Tibial nerve (tissue), 4 donors: ENCODE measurements at regions not wholly inside any gene's neighbourhood (a gene's known extent, or its start where the extent isn't known, plus 50 kb on each side); places are given as distances from the start of the nearest gene placed in this dataset.

Experiments
- DNase-seq, 2 donors: peaks; one replicate each; pipeline ENCODE4 v3.0.0-alpha.2; 2019; ENCODE audit warnings: low spot score in 2 of 2
- H3K27ac ChIP-seq, 4 donors: fragments of 200-600 bp; sonication (generic) in 3 of 4; one replicate each; pipeline ENCODE4 v1.5.1; 2017 to 2019; ENCODE audit warnings: mild to moderate bottlenecking in 1 of 4
- H3K27me3 ChIP-seq, 2 donors: fragments of 200-600 bp; sonication (generic) in 1 of 2; one replicate each; pipeline versions ENCODE4 v1.5.1 to v1.6.0; 2017 to 2019
- H3K36me3 ChIP-seq, 3 donors: fragments of 200-600 bp; sonication (generic); one replicate each; pipeline ENCODE4 v1.5.1; 2018 to 2019
- H3K4me1 ChIP-seq, 4 donors: fragments of 200-600 bp; sonication (generic) in 3 of 4; one replicate each; pipeline ENCODE4 v1.5.1; 2017 to 2019
- H3K4me3 ChIP-seq, 4 donors: fragments of 200-600 bp; sonication (generic) in 3 of 4; one replicate each; pipeline ENCODE4 v1.5.1; 2017 to 2019; ENCODE audit warnings: mild to moderate bottlenecking in 1 of 4, moderate library complexity in 1 of 4
- H3K9me3 ChIP-seq, 4 donors: fragments of 200-600 bp; sonication (generic) in 3 of 4; one replicate each; pipeline ENCODE4 v1.5.1; 2017 to 2019
- EP300 ChIP-seq, 2 donors: sonication (generic); formaldehyde crosslinking; IDR thresholded peaks; one replicate each; pipeline ENCODE4 v1.6.1; 2017; ENCODE audit warnings: antibody characterized with exemption in 2 of 2, mild to moderate bottlenecking in 1 of 2
- POLR2A ChIP-seq, 2 donors: fragments of 450-650 bp; IDR thresholded peaks; one replicate each; pipeline ENCODE4 v1.6.1; 2017; ENCODE audit warnings: antibody characterized with exemption in 2 of 2, mild to moderate bottlenecking in 2 of 2, moderate library complexity in 2 of 2
- WGBS, 2 donors: methylation state at CpG; one replicate each; pipeline ENCODE4 v1.1.5; 2018; 5-methylcytosine and 5-hydroxymethylcytosine counted together
- TF ChIP-seq, protein P1 (sequence below), 5 experiments: fragments of 200-600 bp in 3 of 5; fragments of 450-650 bp in 2 of 5; sonication (generic) in 3 of 5; IDR thresholded peaks; one replicate each; pipeline ENCODE4 v1.5.1; 2016 to 2019; ENCODE audit warnings: antibody characterized with exemption in 5 of 5, mild to moderate bottlenecking in 3 of 5, moderate library complexity in 2 of 5

DNA sequence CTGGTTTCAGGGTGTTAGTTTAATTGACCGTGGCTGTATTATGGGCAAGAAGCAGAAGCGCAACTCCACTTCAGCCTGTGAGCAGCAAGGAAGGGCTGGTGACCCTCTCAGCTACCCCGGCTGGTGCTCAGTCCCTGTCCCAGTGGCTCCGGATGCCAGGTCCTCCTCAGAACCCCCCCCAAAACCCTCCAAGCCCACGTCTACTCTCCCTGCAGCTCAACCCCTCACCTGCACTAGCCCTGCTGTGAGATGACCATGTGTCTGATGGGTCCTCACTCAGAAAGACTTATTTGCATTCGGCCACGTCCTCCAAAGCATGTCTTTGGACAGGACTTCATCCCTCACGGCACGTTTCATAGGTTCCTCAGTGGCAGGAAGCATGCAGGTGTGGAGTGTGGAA, 119.7 kb upstream of the ALKAL2 start:
- Histone ChIP-seq H3K4me1 (no peaks in the 10 kb centered on the region), H3K27me3 (no peaks in the 10 kb centered on the region), H3K36me3 (no peaks in the 10 kb centered on the region), H3K27ac (no peak overlapping the region), H3K9me3 (peaks cover 0 to 21% (median 0%) of the 10 kb centered on the region in 4 donors), H3K4me3 (no peak overlapping the region)
- TF ChIP-seq POLR2A (IDR thresholded peaks at IDR 0.05), result no peak
- TF ChIP-seq, protein P1, sequence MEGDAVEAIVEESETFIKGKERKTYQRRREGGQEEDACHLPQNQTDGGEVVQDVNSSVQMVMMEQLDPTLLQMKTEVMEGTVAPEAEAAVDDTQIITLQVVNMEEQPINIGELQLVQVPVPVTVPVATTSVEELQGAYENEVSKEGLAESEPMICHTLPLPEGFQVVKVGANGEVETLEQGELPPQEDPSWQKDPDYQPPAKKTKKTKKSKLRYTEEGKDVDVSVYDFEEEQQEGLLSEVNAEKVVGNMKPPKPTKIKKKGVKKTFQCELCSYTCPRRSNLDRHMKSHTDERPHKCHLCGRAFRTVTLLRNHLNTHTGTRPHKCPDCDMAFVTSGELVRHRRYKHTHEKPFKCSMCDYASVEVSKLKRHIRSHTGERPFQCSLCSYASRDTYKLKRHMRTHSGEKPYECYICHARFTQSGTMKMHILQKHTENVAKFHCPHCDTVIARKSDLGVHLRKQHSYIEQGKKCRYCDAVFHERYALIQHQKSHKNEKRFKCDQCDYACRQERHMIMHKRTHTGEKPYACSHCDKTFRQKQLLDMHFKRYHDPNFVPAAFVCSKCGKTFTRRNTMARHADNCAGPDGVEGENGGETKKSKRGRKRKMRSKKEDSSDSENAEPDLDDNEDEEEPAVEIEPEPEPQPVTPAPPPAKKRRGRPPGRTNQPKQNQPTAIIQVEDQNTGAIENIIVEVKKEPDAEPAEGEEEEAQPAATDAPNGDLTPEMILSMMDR (IDR thresholded peaks at IDR 0.05), result no peak
- no peak for TF ChIP-seq EP300 (IDR thresholded peaks at IDR 0.05)
- DNase-seq, result no peak
- 65 to 66% methylated on average over 9 of the region's 9 CpGs for WGBS, 2 donors

DNA sequence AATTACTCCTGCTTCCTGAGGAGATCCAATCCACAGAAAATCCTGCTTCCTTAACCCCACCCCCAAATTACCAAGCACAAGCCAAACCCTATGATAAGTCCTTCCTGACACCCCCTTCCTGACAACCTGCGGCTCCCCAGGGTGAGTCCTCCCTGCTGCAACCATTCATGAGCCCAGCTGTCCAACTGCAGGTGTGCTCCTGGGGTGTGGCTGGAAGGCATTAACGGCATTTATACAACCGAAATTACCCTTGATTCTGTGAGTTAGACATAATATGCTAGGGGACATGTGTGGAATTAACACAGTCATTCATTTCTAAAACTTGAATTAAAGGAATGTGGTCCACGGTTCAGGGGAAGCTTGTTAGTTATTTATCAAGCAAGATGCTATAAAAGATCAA, 119.0 kb upstream of the ALKAL2 start:
- Histone ChIP-seq H3K9me3 (peaks cover 0 to 21% (median 0%) of the 10 kb centered on the region in 4 donors), H3K4me1 (no peaks in the 10 kb centered on the region), H3K36me3 (no peaks in the 10 kb centered on the region), H3K27me3 (no peaks in the 10 kb centered on the region), H3K4me3 (no peak overlapping the region), H3K27ac (no peak overlapping the region)
- no peak for DNase-seq
- TF ChIP-seq, protein P1 (IDR thresholded peaks at IDR 0.05), result no peak
- TF ChIP-seq POLR2A (IDR thresholded peaks at IDR 0.05), result no peak
- WGBS, 2 donors, result 57 to 65% methylated on average over 4 of the region's 4 CpGs

DNA sequence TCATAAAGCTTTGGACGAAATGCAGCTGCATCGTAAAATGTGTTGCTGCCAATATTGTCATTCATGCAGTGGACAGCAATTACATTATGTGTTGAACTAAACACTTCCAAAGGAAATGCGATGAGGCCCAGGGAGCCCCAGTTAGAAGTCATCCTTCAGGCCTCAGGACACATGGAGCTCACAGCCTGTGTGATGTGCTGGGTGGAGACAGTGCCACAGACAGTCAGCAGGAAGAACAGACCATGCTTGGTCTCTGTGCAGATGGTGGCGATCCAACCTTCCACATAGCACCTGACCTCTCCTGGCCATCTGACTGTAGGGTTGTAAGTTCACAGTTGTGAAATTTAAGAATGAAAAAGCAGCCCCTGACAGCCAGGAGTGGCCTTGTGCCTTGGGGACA, 118.3 kb upstream of the ALKAL2 start:
- no peak for DNase-seq
- Histone ChIP-seq H3K4me3 (no peak overlapping the region), H3K27ac (no peak overlapping the region), H3K27me3 (no peaks in the 10 kb centered on the region), H3K36me3 (no peaks in the 10 kb centered on the region), H3K4me1 (no peaks in the 10 kb centered on the region), H3K9me3 (peaks cover 0 to 21% (median 0%) of the 10 kb centered on the region in 4 donors)
- TF ChIP-seq POLR2A (IDR thresholded peaks at IDR 0.05) (no peak), EP300 (IDR thresholded peaks at IDR 0.05) (no peak)
- TF ChIP-seq, protein P1 (IDR thresholded peaks at IDR 0.05), result no peak
- WGBS, 2 donors, result 83 to 89% methylated on average over 4 of the region's 4 CpGs

DNA sequence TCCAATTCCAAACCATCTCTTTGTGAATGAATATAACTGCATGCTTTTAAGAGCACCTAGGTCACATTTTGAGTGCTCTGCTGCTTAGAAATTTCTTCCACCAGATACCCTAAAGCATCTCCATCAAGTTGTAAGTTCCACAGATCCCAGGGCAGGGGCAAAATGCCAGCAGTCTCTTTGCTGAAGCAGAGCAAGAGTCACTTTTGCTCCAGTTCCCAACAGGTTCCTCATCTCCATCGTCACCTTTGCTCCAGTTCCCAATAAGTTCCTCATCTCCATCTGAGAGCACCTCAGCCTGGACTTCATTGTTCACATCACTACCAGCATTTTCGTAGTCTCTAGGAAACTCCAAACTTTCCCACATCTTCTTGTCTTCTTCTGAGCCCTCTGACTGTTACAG, 116.7 kb upstream of the ALKAL2 start:
- no peak for TF ChIP-seq POLR2A (IDR thresholded peaks at IDR 0.05)
- TF ChIP-seq EP300 (IDR thresholded peaks at IDR 0.05), result no peak
- TF ChIP-seq, protein P1 (IDR thresholded peaks at IDR 0.05), result no peak
- Histone ChIP-seq H3K4me3 (no peak overlapping the region), H3K27ac (no peak overlapping the region), H3K27me3 (no peaks in the 10 kb centered on the region), H3K36me3 (no peaks in the 10 kb centered on the region), H3K4me1 (no peaks in the 10 kb centered on the region), H3K9me3 (peaks cover 0 to 19% (median 0%) of the 10 kb centered on the region in 4 donors)
- WGBS, 2 donors, result 86 to 89% methylated on average over 2 of the region's 2 CpGs
- DNase-seq, result no peak

DNA sequence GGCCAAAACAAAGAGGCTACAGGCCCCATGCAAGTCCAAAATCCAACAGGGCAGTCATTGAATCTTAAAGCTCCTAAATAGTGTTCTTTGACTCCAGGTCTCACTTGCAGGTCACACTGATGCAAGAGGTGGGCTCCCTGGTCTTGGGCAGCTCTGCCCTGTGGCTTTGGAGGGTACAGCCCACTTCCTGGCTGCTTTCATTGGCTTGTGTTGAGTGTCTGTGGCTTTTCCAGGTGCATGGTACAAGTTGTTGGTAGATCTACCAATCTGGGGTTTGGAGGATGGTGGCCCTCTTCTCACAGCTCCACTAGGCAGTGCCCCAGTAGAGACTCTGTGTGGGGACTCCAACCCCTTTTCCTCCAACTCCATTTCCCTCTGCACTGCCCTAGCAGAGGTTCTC, 115.8 kb upstream of the ALKAL2 start:
- no peaks in the 10 kb centered on the region for H3K4me1 ChIP-seq
- no peak overlapping the region for H3K27ac ChIP-seq
- TF ChIP-seq POLR2A (IDR thresholded peaks at IDR 0.05), result no peak
- TF ChIP-seq, protein P1 (IDR thresholded peaks at IDR 0.05), result no peak
- TF ChIP-seq EP300 (IDR thresholded peaks at IDR 0.05), result no peak
- H3K9me3 ChIP-seq, result peaks cover 0 to 19% (median 0%) of the 10 kb centered on the region in 4 donors
- no peaks in the 10 kb centered on the region for H3K27me3 ChIP-seq
- no peak for DNase-seq
- no peaks in the 10 kb centered on the region for H3K36me3 ChIP-seq
- H3K4me3 ChIP-seq, result no peak overlapping the region
